B cell (primary cell): ENCODE measurements at regions not wholly inside any gene's neighbourhood (a gene's known extent, or its start where the extent isn't known, plus 50 kb on each side); places are given as distances from the start of the nearest gene placed in this dataset.

ENCODE experiments used
- EZH2 ChIP-seq: IDR thresholded peaks from 2 replicates; pipeline ENCODE4 v1.6.1; 2012; ENCODE audit warnings: borderline replicate concordance, low read depth, mild to moderate bottlenecking, moderate library complexity, low read length; ENCODE audit not compliant: insufficient read depth, poor library complexity, severe bottlenecking
- TF ChIP-seq, protein P1 (sequence below): fragments of 200-600 bp; IDR thresholded peaks from one replicate; pipeline ENCODE4 v1.8.0; 2022; ENCODE audit warnings: antibody characterized with exemption, mild to moderate bottlenecking

DNA sequence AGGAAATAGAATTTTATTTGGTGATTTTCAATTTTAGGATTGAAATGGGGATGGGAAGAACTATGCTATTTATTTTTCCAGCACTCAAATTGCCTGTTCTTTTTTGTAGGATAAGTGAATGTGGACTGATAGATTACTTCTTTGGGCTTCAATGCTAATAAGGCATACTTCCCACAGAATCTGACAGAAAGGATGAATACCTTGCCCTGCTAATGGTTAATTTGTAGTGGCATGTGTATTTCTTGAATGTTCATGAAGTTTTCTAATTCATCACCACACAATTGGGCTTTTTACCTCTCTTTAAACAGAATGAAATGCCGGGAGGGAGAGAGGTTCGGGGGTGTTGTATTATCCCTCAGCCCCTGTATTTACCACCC, 369.1 kb upstream of the ADGRL2 start:
- TF ChIP-seq, protein P1, sequence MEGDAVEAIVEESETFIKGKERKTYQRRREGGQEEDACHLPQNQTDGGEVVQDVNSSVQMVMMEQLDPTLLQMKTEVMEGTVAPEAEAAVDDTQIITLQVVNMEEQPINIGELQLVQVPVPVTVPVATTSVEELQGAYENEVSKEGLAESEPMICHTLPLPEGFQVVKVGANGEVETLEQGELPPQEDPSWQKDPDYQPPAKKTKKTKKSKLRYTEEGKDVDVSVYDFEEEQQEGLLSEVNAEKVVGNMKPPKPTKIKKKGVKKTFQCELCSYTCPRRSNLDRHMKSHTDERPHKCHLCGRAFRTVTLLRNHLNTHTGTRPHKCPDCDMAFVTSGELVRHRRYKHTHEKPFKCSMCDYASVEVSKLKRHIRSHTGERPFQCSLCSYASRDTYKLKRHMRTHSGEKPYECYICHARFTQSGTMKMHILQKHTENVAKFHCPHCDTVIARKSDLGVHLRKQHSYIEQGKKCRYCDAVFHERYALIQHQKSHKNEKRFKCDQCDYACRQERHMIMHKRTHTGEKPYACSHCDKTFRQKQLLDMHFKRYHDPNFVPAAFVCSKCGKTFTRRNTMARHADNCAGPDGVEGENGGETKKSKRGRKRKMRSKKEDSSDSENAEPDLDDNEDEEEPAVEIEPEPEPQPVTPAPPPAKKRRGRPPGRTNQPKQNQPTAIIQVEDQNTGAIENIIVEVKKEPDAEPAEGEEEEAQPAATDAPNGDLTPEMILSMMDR, result no peak
- TF ChIP-seq EZH2, result no peak
